ENCODE measurements at regions not wholly inside any gene's neighbourhood (a gene's known extent, or its start where the extent isn't known, plus 50 kb on each side); places are given as distances from the start of the nearest gene placed in this dataset.
A peak's percentile ranks its signal among the peaks of the same experiment; 100 is the strongest.

- DNase-seq, result peak; percentile 86
Observed at GRCh38 chr1:218164111-218164929, 120.8 kb upstream of the RRP15 start.

DNA sequence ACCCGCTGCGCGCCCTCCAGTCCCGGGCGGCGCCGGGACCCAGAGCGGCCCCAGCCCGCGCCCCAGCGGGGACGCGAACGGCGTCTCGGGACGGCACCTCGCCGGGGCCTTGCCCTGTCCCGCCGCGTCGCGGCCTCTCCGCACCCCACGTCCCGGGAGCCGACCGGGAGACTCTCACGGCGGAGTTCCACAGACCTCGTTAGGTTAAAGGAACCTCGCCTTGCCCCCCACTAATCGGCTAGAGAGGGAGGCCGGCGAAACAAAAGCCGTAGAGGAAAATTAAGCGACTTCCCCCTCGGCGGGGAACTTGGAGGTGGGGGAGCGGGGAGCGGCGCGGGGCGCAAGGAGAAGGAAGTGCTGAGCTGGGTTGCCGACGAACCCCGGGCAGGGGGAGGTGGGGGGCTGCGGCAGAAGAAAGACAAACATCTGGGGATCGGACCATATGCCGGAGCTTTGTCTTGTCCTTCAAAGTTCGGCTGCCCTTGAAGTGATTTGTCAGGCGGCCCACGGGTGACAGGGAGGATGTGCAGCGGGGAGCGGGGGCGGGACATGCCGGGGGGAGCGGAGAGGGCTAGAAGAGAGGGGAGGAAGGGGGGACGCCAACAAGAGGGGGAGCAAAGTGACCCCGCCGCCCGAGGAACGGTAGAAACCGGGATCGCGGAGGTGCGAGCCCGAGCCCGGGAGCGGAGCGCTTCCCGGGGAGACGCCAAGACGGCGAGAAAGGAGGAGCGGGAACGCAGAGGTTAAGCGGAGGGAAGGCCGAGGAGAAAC is 120.0 kb upstream of the RRP15 start:
- DNase-seq, result peak; percentile 89

DNA sequence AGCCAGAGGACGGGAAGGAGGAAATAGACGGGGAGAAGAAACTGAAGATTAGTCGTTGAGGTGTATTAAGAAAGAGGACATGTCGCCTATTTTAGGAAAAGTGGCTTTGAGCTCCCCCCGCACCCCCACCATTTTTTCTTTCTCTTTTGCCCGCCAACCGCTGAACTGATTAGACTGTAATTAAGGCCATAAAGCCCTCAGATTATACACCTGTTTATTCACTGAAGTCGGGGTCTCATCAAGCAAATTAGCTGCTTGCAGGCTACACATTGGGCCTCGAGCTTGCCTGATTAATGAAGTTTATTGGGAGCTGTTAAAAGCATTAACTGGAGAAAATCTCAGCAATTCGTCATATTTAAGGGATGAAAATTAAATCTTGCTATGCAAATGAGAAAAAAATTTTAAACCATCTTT is 119.4 kb upstream of the RRP15 start:
- peak; percentile 89 for DNase-seq

DNA sequence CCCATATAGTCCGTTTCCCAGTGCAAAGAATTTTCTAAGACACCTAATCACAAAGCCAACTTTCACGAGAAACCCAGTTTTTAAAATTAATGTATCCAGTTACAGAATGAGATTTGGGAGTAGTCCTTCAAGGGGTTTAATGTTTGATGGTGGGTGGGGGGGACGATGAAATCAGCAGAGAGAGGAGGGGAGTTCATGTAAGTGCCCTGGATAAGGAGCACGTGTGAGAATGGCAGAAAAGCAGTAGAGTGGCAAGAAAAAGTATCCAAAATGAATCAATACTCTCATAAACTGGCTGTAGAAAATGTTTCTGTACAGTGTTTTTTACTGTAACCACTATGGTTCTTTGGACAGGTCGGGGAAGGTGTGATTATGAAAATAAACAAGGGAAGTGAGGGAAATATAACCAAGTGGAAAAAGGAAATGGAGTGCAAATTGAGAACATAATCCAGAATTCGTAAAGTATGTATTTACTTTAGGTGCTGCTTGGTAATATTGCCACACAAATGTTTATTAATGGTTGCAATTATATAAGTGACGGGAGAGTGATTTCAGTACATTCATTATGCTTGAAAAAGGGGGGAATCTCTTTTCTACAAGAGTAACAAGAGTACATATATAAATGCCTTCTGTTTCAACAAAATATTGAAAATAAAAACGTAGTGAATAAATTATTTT is 118.7 kb upstream of the RRP15 start:
- peak; percentile 60 for DNase-seq

DNA sequence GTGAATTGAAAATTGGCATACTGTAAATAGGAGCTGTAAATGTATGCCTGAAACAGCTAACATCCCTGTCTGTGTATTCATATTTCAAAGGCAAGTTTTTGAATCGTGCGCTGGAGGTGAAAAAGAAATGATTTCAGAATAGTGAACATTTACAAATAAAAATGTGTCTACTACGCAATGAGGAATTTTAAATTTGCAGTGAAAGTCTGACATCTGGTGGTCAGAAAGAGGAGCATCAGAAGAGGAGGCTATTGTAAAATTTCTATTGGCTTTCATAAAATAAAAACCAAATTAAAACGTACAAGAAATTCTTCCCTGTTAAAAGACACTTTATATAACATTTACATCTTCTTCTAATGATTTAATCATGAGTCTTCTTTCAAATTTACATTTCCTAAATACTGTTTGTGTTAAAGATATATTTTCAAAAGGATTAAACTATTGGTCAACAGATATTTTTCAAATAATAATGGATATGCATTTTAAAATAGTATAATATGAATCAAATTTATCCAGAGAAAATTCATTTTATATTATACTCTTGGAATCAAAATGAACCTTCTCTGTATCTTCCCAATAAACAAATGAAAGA is 113.7 kb upstream of the RRP15 start:
- peak; percentile 66 for DNase-seq

GRCh38 chr1:218182455-218182854 is 102.6 kb upstream of the RRP15 start:
- DNase-seq, result no peak

DNA sequence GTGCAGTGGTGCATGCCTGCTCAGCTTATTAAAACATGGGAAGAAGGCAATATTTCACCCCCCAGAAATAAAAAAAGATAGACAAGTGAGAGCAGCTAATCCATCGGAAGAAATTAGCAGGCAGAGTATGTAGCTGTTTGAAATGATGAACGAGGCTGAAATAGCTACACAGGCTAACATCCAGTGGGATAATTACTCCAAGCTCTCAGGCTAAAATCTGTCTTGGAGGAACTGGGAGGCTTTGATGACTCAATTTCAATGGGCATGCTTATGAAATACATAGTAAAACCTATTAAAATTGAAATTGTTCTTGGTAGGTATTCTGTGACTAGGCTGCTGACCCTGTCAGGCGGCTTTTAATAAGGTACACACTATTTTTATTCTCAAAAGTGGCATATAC is 84.1 kb upstream of the RRP15 start:
- DNase-seq, result peak; percentile 6

DNA sequence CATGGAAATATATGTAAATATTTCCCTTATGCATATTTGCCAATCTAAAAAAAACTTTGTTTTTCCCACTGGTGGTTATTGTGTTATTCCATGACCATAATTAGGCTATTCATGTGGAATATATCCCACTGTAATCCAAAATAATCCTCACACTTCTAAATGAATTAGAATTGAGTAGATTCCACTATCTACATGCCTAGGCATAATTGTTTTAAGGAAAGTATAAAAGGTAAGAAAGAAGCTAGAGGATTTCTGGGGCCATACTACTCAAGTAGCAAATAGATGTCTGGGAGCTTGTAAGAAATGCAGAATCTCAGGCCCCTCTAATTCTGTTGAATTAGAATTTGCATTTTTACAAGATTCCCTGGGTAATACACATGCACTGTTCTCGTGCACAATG is 83.5 kb upstream of the RRP15 start:
- no peak for DNase-seq

DNA sequence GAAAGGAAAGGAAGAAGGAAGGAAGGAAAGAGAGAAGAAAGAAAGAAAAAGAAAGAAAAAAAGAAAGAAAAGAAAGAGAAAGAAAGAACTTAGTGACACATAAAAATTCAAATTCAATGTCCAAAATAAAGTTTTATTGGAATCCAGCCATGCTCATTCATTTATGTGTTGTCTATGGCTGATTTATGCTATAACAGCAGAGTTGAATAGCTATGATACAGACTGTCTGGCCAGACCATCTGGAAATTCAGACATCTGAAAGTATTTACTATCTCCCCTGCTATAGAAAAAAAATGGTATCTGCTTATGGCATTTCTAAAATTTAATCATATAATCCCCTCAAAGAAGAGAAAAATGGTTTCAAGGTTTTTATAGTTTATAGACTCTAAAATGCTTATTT is 79.4 kb upstream of the RRP15 start:
- DNase-seq, result no peak

- DNase-seq, result no peak
Observed at GRCh38 chr1:218207194-218207593, 77.9 kb upstream of the RRP15 start.

DNA sequence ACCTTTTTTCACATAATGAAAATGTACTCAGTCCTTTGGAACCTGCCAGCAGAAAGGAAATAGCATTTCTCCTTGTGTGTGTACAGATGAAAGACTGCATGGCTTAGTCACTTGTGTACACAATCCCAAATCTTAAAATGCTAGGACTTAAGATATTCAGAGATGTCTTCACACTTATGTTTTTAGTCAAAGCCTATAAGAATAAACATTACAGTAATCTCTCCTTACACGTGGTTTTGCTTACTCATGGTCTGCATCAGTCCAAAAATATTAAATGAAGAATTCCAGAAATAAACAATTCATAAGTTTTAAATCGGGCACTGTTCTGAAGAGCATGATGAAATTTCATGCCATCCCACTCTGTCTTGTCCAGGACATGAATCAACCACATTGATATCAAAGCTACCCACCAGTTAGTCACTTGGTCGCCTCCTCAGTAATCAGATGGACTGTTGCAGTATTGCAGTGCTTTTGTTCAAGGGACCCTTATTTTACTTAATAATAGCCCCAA is 75.7 kb upstream of the RRP15 start:
- DNase-seq, result no peak

GRCh38 chr1:218211241-218211640 is 73.9 kb upstream of the RRP15 start:
- no peak for DNase-seq

- no peak for DNase-seq
Observed at GRCh38 chr1:218217040-218217439, 68.1 kb upstream of the RRP15 start.

GRCh38 chr1:218219460-218219859 is 65.6 kb upstream of the RRP15 start:
- peak; percentile 63 for DNase-seq

- no peak for DNase-seq
Observed at GRCh38 chr1:218224101-218224500, 61.0 kb upstream of the RRP15 start.

GRCh38 chr1:218226005-218226404 is 59.1 kb upstream of the RRP15 start:
- no peak for DNase-seq
